Activated CD4-positive, CD25-positive, alpha-beta regulatory T cell treated with anti-CD3 and anti-CD28 coated beads, Interleukin-2, amount 50 U/mL, for 16 hours (primary cell): ENCODE measurements at regions not wholly inside any gene's neighbourhood (a gene's known extent, or its start where the extent isn't known, plus 50 kb on each side); places are given as distances from the start of the nearest gene placed in this dataset.

Source experiments
- DNase-seq: peaks from one replicate; pipeline ENCODE4 v3.0.0-alpha.2; 2020; ENCODE audit warnings: low read depth, low spot score

- no peak for DNase-seq
Observed at GRCh38 chr2:37837628-37838328, 87.3 kb upstream of the RMDN2 start.

- no peak for DNase-seq
Observed at GRCh38 chr2:37838541-37839167, 86.4 kb upstream of the RMDN2 start.

GRCh38 chr2:37839991-37840390, 85.1 kb upstream of the RMDN2 start:
- no peak for DNase-seq

GRCh38 chr2:37842732-37843440, 82.2 kb upstream of the RMDN2 start:
- DNase-seq: no peak

- no peak for DNase-seq
Observed at GRCh38 chr2:37843556-37843955, 81.5 kb upstream of the RMDN2 start.

GRCh38 chr2:37846207-37846606, 78.9 kb upstream of the RMDN2 start:
- DNase-seq: no peak

- no peak for DNase-seq
Observed at GRCh38 chr2:37847792-37848191, 77.3 kb upstream of the RMDN2 start.

- DNase-seq: no peak
Observed at GRCh38 chr2:37848451-37848850, 76.6 kb upstream of the RMDN2 start.

GRCh38 chr2:37849911-37850310, 75.2 kb upstream of the RMDN2 start:
- DNase-seq: no peak

GRCh38 chr2:37851428-37851827, 73.7 kb upstream of the RMDN2 start:
- DNase-seq: no peak

- DNase-seq: no peak
Observed at GRCh38 chr2:37851828-37852584, 73.1 kb upstream of the RMDN2 start.

- no peak for DNase-seq
Observed at GRCh38 chr2:37852585-37853014, 72.5 kb upstream of the RMDN2 start.

GRCh38 chr2:37854676-37855282, 70.3 kb upstream of the RMDN2 start:
- no peak for DNase-seq

- no peak for DNase-seq
Observed at GRCh38 chr2:37855283-37856041, 69.6 kb upstream of the RMDN2 start.

GRCh38 chr2:37856101-37856751, 68.9 kb upstream of the RMDN2 start:
- DNase-seq: no peak

GRCh38 chr2:37857575-37858399, 67.3 kb upstream of the RMDN2 start:
- DNase-seq: no peak

GRCh38 chr2:37858400-37858711, 66.7 kb upstream of the RMDN2 start:
- DNase-seq: no peak

GRCh38 chr2:37858725-37859267, 66.3 kb upstream of the RMDN2 start:
- no peak for DNase-seq

GRCh38 chr2:37862620-37863019, 62.5 kb upstream of the RMDN2 start:
- no peak for DNase-seq
